ENCODE measurements at regions not wholly inside any gene's neighbourhood (a gene's known extent, or its start where the extent isn't known, plus 50 kb on each side); places are given as distances from the start of the nearest gene placed in this dataset.

- H3K4me3 ChIP-seq (ENCODE audit: low read depth in 1 of 2, low read length in 1 of 2): no peak overlapping the region
- no peak overlapping the region for H3K27ac ChIP-seq
- TF ChIP-seq, protein P1, sequence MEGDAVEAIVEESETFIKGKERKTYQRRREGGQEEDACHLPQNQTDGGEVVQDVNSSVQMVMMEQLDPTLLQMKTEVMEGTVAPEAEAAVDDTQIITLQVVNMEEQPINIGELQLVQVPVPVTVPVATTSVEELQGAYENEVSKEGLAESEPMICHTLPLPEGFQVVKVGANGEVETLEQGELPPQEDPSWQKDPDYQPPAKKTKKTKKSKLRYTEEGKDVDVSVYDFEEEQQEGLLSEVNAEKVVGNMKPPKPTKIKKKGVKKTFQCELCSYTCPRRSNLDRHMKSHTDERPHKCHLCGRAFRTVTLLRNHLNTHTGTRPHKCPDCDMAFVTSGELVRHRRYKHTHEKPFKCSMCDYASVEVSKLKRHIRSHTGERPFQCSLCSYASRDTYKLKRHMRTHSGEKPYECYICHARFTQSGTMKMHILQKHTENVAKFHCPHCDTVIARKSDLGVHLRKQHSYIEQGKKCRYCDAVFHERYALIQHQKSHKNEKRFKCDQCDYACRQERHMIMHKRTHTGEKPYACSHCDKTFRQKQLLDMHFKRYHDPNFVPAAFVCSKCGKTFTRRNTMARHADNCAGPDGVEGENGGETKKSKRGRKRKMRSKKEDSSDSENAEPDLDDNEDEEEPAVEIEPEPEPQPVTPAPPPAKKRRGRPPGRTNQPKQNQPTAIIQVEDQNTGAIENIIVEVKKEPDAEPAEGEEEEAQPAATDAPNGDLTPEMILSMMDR (IDR thresholded peaks at IDR 0.05): no peak
- peaks cover 24% of the 10 kb centered on the region for H3K27me3 ChIP-seq
- peaks cover 0 to 2% of the 10 kb centered on the region in 2 experiments for H3K4me1 ChIP-seq (ENCODE audit: control insufficient read depth in 1 of 2, insufficient read depth in 1 of 2, low read depth in 1 of 2, low read length in 1 of 2)
- no peaks in the 10 kb centered on the region for H3K36me3 ChIP-seq
- no peaks in the 10 kb centered on the region for H3K9me3 ChIP-seq
Measured at GRCh38 chr16:85483424-85483823, 129.7 kb upstream of the GSE1 start.

DNA sequence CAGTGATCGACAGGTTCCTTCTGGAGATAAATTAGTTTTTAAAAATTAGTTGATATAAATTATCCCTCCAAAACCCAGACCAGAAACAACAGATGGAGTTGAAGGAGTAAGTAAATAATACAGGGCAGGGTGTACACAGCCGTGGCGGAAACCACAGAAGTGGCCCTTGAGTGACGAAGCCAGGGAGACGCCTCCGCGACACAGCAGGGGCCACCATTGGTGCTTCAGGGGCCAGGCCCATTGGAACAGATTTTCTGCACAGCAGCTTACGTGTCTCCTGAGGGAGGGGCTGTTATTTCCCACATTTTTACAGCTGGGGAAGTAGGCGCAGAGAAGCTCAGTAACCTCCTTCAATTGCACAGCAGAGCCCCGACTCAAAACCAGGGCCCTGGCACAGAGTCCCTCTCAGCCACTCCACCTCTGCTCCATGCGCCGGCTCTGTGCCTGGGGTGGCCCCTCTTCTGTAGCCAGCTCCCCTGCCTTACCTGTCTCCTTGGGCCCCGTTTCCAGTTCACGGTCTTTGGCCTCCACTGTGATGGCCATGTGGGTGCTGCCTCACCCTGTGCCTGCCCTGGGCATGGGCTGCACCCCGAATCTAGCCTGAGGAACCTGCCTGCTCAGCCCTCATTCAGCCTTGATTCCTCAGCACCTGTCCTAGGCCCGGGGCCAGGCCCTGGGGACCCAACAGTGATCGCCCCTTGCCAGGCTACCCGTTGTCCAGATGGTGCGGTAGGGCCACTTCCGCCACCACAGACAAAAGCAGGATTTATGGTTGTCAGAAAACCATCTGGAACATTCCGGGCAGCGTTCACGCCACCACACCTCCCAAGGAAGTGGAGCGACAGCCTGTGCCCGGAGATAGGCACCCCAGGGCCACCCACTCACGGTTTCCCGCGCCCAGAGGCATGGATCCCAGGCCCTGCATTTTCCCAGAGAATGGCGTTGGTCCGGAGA is 128.5 kb upstream of the GSE1 start:
- no peak overlapping the region for H3K27ac ChIP-seq
- H3K4me3 ChIP-seq (ENCODE audit: low read depth in 1 of 2, low read length in 1 of 2): no peak overlapping the region
- peaks cover 24% of the 10 kb centered on the region for H3K27me3 ChIP-seq
- TF ChIP-seq, protein P1 (IDR thresholded peaks at IDR 0.05): no peak
- H3K4me1 ChIP-seq (ENCODE audit: control insufficient read depth in 1 of 2, insufficient read depth in 1 of 2, low read depth in 1 of 2, low read length in 1 of 2): peaks cover 0 to 4% of the 10 kb centered on the region in 2 experiments
- no peaks in the 10 kb centered on the region for H3K9me3 ChIP-seq
- H3K36me3 ChIP-seq: no peaks in the 10 kb centered on the region

DNA sequence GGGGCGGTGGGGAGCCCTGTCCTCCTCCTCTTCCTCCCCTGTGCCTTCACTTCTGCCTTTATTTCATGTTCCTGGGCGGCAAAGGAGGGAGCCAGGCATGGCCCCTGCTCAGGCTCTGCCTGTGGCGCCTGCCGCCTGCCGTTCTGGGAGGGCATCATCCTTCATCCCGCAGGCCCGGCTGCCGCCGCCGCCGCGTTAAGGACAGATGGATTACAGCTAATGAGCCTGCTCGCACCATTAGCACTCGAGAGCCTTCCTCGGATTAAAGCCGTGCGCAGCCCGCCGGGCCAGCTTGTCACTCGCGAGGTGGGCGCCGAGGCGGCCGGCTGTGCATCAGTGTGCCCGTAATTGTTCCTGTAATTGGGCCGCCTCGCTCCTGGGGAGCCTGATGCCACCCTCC is 127.7 kb upstream of the GSE1 start:
- Histone ChIP-seq H3K27me3 (peaks cover 24% of the 10 kb centered on the region), H3K27ac (no peak overlapping the region)
- TF ChIP-seq, protein P1 (IDR thresholded peaks at IDR 0.05): no peak

GRCh38 chr16:85486256-85486915 is 126.7 kb upstream of the GSE1 start:
- no peak overlapping the region for H3K4me3 ChIP-seq (ENCODE audit: low read depth in 1 of 2, low read length in 1 of 2)
- H3K9me3 ChIP-seq: no peaks in the 10 kb centered on the region
- peaks cover 24% of the 10 kb centered on the region for H3K27me3 ChIP-seq
- H3K36me3 ChIP-seq: no peaks in the 10 kb centered on the region
- TF ChIP-seq, protein P1 (IDR thresholded peaks at IDR 0.05): no peak
- H3K27ac ChIP-seq: no peak overlapping the region
- peaks cover 0 to 4% of the 10 kb centered on the region in 2 experiments for H3K4me1 ChIP-seq (ENCODE audit: control insufficient read depth in 1 of 2, insufficient read depth in 1 of 2, low read depth in 1 of 2, low read length in 1 of 2)

More for the DNA sequence above, 127.7 kb upstream of the GSE1 start:
- H3K4me3 ChIP-seq (ENCODE audit: low read depth in 1 of 2, low read length in 1 of 2): no peak overlapping the region
- H3K36me3 ChIP-seq: no peaks in the 10 kb centered on the region
- H3K4me1 ChIP-seq (ENCODE audit: control insufficient read depth in 1 of 2, insufficient read depth in 1 of 2, low read depth in 1 of 2, low read length in 1 of 2): peaks cover 0 to 4% of the 10 kb centered on the region in 2 experiments
- H3K9me3 ChIP-seq: no peaks in the 10 kb centered on the region

DNA sequence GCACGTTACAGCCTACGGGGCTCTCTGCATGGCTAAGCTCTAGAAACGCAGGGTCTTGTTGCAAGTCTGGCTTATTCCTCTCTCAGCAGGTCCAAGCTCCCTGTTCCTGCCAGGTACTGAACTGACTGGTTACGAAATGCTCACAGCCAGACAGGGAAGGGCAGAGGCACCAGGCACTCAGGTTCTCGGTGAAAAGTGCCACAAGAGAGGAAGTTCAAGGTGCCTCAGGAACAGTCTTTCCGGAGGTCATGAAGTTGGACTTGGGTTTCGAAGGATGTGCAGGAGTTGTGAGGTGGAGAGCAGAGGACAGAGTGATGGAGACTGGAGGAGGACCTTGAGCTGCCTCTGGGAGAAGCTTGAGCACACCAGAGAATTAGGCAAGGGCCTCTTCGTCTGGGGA is 124.7 kb upstream of the GSE1 start:
- H3K4me1 ChIP-seq (ENCODE audit: control insufficient read depth in 1 of 2, insufficient read depth in 1 of 2, low read depth in 1 of 2, low read length in 1 of 2): peaks cover 0 to 4% of the 10 kb centered on the region in 2 experiments
- H3K4me3 ChIP-seq (ENCODE audit: low read depth in 1 of 2, low read length in 1 of 2): no peak overlapping the region
- H3K27me3 ChIP-seq: peaks cover 23% of the 10 kb centered on the region
- H3K36me3 ChIP-seq: no peaks in the 10 kb centered on the region
- TF ChIP-seq, protein P1 (IDR thresholded peaks at IDR 0.05): no peak
- H3K27ac ChIP-seq: no peak overlapping the region
- H3K9me3 ChIP-seq: no peaks in the 10 kb centered on the region
